ENCODE measurements at regions not wholly inside any gene's neighbourhood (a gene's known extent, or its start where the extent isn't known, plus 50 kb on each side); places are given as distances from the start of the nearest gene placed in this dataset.

- TF ChIP-seq ZC3H10 (CRISPR knock-in tag; IDR thresholded peaks at IDR 0.05) (no peak), OSR1 (CRISPR knock-in tag; IDR thresholded peaks at IDR 0.05) (no peak), CREB5 (CRISPR knock-in tag; IDR thresholded peaks at IDR 0.05; ENCODE audit: low read depth) (no peak), ZFP3 (CRISPR knock-in tag; IDR thresholded peaks at IDR 0.05) (no peak), ARNTL (CRISPR knock-in tag; IDR thresholded peaks at IDR 0.05; ENCODE audit: borderline replicate concordance, low read depth) (no peak), TOX (CRISPR knock-in tag; IDR thresholded peaks at IDR 0.05; ENCODE audit: borderline replicate concordance) (no peak), CSDC2 (CRISPR knock-in tag; IDR thresholded peaks at IDR 0.05) (no peak), ZFP30 (CRISPR knock-in tag; IDR thresholded peaks at IDR 0.05) (no peak), RARB (CRISPR knock-in tag; IDR thresholded peaks at IDR 0.05) (no peak), SNAI2 (CRISPR knock-in tag; IDR thresholded peaks at IDR 0.05) (no peak), PATZ1 (CRISPR knock-in tag; IDR thresholded peaks at IDR 0.05; ENCODE audit: borderline replicate concordance) (no peak), ISL1 (CRISPR knock-in tag; IDR thresholded peaks at IDR 0.05) (no peak), PPARA (CRISPR knock-in tag; IDR thresholded peaks at IDR 0.05; ENCODE audit: borderline replicate concordance) (no peak), GLIS3 (CRISPR knock-in tag; IDR thresholded peaks at IDR 0.05) (no peak)
These were observed 287.7 kb upstream of the GCFC2 start for GRCh38 chr2:75998451-75998850.

Measured in SK-N-SH treated with all-trans-retinoic acid at 6 μM for 48 hours (cell line).